DMS 273 (cell line): ENCODE measurements at regions not wholly inside any gene's neighbourhood (a gene's known extent, or its start where the extent isn't known, plus 50 kb on each side); places are given as distances from the start of the nearest gene placed in this dataset.
A peak's percentile ranks its signal among the peaks of the same experiment; 100 is the strongest.

Experiments
- DNase-seq: peaks from one replicate; lab custom pipeline; 2025; ENCODE audit not compliant: unreplicated experiment; lab: John Stamatoyannopoulos, UW

DNA sequence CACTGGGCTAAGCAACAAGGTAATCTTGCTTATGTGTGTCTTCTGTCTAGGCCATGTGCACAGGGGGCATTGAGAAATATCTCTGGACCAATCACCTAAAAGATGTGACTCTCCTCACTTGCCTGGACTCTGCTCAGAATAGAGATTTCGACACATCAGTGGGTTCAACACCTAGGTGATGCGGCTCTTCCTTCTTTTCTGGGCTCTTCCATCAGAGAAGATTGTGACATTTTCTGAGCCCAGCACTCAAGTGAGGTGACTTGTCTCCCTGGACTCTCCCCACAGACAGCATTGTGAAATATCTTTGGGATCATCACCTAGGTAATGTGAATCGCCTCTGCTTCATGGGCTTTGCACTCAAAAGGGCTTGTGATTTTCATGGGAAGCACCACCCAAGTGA is 1904.1 kb downstream of the TP53TG3F start:
- no peak for DNase-seq

DNA sequence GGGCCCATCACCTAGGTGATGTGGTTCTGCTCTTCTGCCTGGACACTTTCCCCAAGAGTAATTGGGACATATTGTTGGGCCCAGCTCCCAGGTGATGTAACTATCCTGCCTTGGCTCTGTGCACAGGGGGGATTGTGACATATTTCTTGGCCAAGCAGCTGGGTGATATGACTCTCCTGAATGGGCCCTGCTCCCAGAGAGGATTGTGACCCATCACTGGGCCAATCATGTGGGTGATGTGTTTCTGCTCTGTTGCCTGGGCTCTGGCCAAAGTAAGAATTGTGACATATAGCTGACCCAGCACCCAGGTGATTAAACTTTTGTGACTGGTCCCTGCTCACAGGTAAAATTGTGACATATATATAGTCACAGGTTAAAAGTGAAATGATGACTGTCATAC is 1904.9 kb downstream of the TP53TG3F start:
- DNase-seq, result no peak

- no peak for DNase-seq
Observed at GRCh38 chr16:35365675-35366074, 1906.3 kb downstream of the TP53TG3F start.

DNA sequence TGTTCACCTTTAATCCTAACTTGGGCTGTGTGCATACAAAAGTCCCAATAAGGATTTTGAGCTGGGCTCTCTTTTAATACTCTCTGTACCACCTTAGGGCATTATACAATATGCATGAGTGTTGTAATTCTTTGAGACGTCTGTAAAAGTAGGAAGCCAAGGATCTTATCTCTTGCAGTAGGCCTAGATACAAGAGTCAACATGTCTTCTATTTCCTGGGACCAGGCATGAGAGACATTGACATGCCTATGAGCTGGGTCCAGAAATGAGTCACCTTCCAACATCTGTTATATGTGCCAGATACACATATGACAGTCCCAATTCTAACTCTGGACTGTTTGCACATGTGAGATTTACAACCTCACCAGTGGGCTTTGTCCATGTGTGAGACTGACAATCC is 1911.2 kb downstream of the TP53TG3F start:
- no peak for DNase-seq

GRCh38 chr16:35377142-35377541 is 1917.7 kb downstream of the TP53TG3F start:
- no peak for DNase-seq

DNA sequence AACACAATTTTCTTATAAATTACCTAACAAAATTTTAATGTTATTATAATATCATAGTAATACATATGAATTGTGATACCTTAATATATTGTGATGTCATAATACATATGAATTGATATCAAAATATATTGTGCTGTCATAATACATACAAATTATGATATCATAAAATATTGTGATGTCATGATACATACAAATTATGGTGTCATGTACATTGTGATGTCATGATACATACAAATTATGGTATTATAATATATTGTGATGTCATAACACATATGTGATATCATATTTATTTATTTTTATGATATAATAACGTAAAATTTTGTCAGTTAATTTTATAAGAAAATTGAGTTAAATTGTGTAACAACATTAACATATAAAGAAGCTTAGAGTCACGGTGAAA is 1927.2 kb downstream of the TP53TG3F start:
- DNase-seq, result no peak

GRCh38 chr16:35391328-35391727 is 1931.9 kb downstream of the TP53TG3F start:
- DNase-seq, result peak; percentile 77

GRCh38 chr16:35398180-35398579 is 1938.8 kb downstream of the TP53TG3F start:
- DNase-seq, result no peak

DNA sequence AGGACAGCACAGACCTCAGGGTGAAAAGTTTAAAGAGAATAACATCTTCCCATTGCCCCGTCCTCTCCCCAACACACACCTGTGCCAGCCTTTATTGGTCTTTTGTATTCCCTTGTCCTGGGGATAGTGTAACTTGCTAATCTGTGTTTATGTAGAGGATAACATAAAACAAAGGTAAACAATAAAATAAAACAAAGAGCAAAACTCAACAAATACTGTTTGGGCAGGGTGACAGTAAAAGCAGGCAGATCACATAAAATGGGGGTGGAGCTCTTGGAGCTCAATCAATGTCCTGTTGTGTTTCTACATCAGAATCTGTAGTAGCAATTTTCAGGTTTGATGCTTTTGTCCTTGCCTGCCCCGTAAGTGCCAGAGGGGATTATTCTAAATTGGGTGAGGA is 1939.7 kb downstream of the TP53TG3F start:
- DNase-seq, result no peak

GRCh38 chr16:35404273-35404672 is 1944.9 kb downstream of the TP53TG3F start:
- DNase-seq, result no peak

DNA sequence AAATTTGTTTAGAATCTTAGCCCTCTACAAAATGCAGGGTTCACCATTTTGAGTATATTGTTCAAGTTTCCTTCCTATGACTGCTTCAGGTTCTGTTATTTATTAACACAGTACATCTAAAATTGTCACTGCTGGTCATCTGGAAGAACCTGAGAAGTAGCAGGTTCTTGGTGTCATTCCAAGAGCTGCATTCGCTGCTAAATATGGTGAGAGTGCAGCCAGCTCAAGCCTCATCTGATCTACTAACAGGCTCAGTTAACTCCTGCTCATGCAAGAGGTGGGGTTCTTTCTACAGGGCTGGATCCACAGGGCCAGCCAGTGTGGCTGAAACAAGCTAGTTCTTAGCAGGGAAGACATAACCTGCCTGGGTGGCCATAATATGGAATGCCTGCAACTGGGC is 1946.1 kb downstream of the TP53TG3F start:
- DNase-seq, result no peak

- DNase-seq, result peak; percentile 6
Observed at GRCh38 chr16:35409503-35409902, 1950.1 kb downstream of the TP53TG3F start.

- no peak for DNase-seq
Observed at GRCh38 chr16:35410438-35410837, 1951.0 kb downstream of the TP53TG3F start.

- DNase-seq, result no peak
Observed at GRCh38 chr16:35411156-35411555, 1951.7 kb downstream of the TP53TG3F start.

- no peak for DNase-seq
Observed at GRCh38 chr16:35414139-35414538, 1954.7 kb downstream of the TP53TG3F start.

GRCh38 chr16:35414563-35414962 is 1955.2 kb downstream of the TP53TG3F start:
- DNase-seq, result no peak

- DNase-seq, result no peak
Observed at GRCh38 chr16:35425270-35425669, 1965.9 kb downstream of the TP53TG3F start.

- DNase-seq, result peak; percentile 61
Observed at GRCh38 chr16:35431829-35432663, 1972.6 kb downstream of the TP53TG3F start.

DNA sequence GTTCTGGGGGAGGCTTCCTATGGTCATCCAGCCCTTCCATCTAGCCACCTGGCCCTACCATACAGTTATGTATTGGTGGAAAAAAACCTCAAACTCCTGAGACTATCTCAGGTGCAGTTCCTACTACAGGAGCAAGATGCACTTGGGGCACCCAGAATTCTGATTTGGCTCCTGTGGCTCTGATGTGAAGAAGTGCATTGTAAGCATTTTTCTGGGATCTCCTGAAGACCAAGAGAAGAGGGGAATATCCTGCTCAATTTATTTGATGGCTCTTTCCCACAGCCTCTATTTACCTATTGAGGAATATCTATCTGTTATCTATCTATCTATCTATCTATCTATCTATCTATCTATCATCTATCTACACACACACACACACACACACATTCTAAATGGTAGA is 1981.5 kb downstream of the TP53TG3F start:
- DNase-seq, result no peak

DNA sequence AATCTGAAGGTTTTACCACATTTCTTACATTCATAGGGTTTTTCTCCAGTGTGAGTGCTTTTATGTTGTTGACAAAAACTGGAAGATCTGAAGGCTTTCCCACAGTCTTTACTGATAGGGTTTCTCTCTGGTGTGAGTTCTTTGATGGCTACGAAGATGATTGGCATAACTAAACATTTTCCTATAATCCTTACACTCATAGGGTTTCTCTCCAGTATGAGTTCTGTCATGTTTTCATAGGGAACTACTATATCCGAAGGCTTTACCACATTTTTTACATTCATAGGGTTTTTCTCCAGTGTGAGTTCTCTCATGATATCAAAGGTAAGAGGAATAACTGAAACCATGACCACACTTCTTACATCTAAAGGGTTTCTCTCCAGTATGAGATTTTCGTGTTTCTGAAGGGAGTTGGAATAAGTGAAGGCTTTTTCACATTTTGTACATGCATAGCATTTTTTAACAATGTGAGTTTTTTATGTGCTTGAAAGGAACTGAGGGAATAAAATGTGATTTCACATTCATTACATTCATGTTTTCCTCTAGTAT is 1987.7 kb downstream of the TP53TG3F start:
- DNase-seq, result no peak

GRCh38 chr16:35449663-35450062 is 1990.3 kb downstream of the TP53TG3F start:
- no peak for DNase-seq

- DNase-seq, result no peak
Observed at GRCh38 chr16:35450648-35451047, 1991.2 kb downstream of the TP53TG3F start.

- no peak for DNase-seq
Observed at GRCh38 chr16:35452471-35452870, 1993.1 kb downstream of the TP53TG3F start.
